GM21786 (cell line): ENCODE measurements at regions not wholly inside any gene's neighbourhood (a gene's known extent, or its start where the extent isn't known, plus 50 kb on each side); places are given as distances from the start of the nearest gene placed in this dataset.

Source experiments
- ATAC-seq: cut with Tn5 transposase; IDR thresholded peaks from one replicate; pipeline ENCODE4 v1.9.1; 2021; ENCODE audit not compliant: unreplicated experiment

DNA sequence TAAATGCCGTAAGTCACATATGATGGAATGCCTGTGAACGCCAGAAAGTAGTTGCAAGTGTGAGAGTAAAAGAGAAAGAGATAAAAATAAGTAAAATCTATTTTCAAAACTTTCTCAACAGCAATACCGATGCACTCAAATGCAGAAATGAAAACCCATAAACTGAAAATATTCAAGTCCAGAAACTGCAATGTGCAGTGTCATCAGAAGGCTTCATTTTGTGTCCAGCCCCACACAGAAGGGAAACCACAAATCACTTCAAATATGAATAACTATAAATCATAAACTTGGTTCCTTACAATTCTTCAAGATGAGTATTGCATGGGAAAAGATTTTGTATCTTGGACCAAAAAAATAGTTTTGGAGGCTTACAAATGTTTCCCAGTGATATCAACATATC, 375.2 kb upstream of the ANO5 start:
- ATAC-seq = no peak

DNA sequence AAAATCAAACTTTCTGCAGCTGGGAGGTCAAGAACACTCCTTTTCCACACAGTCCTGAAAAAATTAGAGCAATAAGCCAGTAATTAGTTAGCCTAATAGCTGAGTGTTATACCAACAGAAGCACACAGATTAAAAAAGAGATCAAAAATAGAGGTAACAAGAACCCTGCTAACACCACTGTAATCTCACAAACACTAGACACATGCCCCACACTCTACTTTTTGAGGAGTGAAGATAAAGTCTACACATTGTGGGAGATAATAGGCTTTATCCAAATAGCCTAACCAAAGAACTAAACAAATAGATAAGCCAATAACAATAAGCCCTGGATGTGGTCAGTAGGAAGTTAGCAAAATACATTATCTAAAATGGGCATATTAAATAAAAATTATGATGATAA, 372.7 kb upstream of the ANO5 start:
- no peak for ATAC-seq

DNA sequence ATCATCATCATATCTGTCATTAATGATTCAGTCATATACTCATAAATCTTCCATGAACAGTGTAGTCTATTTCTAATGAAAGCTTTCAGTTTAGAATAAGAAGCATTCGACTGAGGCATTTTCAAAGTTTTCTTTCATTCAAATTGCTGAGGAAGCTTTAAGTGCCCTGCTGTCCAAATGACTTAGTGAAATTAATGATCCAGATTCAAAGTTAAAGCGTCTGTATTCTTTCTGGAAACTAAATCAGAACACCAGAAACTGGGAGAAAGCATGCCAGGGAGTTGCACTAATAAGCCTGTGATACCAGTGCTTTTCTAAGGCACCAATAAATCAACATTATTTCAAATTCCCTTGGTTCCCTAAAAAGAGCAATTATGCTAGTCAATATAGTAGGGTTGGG, 367.8 kb upstream of the ANO5 start:
- ATAC-seq = no peak

DNA sequence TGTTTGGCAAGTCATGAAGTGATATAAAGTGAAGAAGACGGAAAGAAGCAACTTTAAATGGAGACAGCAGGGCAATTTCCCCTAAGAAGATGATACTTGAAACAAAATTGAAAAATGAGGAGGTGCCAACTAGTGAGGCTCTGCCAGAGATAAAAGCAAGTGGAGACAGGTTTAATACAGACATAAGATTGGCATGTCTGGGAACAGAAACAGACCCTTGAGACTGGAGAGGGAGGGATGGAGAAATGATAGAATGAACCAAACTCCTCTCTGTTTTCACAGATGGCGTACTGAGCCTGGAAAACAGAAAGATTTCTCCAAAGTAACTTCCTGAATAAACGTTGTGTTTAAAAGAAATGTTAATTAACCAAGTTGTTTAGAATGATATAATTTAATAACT, 354.5 kb upstream of the ANO5 start:
- ATAC-seq = no peak

DNA sequence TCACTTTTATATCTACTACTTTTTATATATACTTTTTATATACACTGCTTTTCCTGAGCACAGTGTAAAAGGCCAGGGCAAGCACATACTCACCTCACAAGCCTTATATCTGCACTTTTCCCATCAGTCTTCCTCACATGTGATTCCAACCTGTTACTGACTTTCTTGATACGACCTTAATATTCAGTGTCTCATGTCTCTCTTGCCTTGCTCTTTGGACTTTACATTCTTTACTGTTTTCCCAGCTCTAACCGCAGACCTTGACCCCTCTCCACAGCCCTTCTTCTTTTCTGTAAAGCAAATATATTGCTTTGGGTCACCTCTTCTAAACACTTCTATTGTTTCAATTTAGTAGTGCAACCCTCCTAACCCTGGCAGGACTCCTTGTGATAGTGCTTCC, 353.1 kb upstream of the ANO5 start:
- no peak for ATAC-seq

DNA sequence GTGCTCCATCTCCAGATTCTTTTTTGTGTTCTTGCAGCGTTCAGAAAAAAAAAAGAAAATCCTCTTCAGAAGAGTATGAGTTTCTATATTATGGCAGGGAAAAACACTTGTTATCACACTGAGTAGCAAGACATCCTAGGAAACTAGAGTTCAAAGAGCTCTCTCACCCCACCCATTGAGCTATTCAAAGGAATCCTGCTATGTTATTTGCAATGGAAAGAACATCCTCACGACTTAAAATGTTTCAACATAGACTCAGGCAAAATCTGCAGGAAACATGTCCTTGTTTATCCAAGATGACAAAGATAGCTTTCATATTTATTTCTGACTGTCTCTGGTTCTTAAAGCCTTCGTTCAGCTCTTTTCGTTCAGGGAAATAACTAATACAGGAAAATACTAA, 331.6 kb upstream of the ANO5 start:
- no peak for ATAC-seq

DNA sequence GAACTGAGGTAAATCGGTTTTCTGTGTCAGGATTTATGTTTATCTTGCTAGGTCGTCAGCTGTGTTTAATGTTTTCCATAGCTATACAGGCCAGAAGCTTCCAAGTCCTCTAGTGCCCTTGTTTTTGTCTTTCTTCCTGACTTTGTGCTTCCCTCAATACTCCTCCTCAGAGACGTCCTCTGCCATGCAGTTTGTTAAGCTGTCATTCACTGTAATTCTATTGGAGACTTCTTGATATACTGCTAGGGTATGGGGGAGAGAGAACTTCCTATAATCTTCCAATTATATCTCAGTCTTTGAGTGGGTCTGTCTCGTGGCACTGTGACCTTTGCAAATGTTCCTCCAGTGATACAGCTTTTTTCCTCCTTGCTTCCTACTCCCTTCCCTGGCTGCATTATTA, 327.3 kb upstream of the ANO5 start:
- ATAC-seq = no peak

DNA sequence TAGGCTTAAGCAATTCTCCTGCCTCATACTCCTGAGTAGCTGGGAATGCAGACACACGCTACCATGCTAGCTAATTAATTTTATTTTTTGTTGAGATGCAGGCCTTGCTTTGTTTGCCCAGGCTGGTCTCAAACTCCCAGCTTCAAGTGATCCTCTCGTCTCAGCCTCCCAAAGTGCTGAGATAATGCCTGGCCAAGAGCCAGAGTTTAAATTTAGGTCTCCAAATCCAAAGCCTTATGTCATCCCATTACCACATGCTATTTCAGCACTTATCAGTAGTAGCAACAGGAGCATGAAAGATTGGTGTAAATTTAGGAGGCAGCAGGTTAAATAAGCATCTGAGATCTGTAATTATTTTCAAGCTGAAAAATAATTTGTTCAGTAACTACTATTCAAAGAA, 326.1 kb upstream of the ANO5 start:
- no peak for ATAC-seq

DNA sequence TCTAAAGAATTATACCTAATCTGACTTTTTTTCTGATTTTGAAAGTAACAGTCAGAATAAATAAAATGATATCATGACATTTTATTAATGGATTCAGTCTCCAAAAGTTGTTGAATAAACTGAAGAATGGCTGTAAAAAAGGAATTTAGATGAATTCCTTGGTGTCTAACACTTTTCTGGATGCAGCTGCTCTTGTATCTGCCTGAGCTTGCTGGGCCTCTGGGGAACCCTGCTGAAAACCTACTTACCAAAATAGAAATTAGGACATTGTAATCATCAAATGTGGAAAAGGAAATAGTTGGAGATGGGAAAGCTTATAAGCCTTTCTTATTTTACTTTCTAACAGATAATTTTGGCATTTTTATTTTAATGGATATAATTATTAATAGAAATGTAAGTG, 315.7 kb upstream of the ANO5 start:
- ATAC-seq = no peak

DNA sequence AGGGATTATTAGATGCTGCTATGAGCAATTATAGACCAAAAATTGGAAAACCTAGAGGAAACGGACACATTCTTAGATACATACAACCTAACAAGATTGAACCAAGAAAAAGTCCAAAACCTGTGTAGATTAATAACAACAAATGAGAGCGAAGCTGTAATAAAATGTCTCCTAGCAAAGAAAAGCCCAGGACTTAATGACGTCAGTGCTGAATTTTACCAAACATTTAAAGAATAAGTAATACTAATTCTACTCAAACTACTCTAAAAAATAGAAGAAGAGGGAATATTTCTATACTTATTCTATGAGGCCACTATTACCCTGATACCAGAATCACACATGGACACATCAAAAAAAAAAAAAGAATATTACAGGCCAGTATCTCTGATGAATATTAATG, 309.5 kb upstream of the ANO5 start:
- no peak for ATAC-seq

DNA sequence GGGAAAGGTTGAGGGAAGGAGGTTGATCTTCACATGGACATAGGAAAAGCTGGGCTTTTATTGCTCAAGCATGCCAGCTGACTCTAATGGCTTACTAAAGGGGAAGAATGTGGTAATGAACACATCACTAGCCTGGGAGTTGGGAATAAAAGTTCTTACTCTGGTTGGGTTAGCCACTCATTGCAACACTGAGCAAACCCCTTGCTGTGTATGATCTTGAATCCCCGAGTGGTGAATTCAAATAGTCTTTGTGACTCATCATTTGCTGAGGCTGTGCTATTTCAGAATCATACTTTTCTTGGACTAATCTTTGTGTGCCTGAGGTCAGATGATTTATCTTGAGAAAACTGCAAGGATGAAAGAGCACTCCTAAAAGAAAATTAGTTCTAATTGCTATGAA, 304.1 kb upstream of the ANO5 start:
- no peak for ATAC-seq

DNA sequence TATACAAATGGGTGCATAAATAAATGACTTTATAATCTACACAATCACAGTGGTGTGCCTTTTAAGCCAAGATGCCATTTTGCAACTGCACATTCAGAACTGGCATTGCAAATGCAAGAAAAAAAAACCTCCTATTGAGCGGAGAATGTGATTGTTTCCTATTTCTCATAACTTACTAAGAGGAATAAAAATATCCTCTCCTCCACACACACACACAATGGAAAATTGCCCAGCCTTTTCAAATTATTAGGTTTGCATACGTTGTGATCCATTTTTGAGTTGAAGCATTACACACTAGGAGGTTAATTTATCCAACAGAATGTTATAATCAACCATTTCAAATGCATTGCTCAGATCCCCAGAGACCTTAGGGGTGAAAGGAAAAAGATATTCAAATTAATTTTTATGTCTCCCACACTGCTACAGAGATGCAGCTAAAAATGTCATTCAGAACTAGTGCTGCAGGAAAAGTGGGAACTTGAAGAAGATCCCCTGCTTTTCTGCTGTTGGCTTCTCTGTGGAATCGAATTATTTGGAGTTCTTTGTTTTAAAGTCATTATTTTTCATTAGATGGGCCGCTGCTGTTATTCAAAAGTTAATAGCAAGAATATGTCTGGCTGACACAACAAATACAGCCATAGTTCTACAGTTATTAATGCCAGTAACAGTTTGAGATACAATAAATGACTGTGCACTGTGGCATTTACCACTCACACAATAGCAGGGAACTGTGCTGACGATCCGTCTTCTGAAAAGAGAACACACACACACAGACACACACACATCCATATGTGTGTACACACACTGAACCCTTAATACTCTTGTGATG, 299.9 kb upstream of the ANO5 start:
- no peak for ATAC-seq

DNA sequence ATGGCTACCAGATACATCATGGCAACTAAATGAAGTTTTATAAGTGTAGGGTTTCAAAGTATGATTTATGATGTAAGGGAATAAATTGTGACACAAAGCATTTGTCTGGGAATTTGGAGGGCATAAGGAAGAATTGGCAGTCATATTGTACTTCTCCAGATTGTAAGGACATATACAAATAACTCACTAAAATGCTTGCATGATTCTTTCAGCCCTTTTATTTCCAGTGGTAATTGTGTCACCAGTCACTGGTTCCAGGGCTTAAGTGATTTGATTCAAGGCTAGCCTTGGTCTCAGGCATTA, 299.4 kb upstream of the ANO5 start:
- no peak for ATAC-seq

DNA sequence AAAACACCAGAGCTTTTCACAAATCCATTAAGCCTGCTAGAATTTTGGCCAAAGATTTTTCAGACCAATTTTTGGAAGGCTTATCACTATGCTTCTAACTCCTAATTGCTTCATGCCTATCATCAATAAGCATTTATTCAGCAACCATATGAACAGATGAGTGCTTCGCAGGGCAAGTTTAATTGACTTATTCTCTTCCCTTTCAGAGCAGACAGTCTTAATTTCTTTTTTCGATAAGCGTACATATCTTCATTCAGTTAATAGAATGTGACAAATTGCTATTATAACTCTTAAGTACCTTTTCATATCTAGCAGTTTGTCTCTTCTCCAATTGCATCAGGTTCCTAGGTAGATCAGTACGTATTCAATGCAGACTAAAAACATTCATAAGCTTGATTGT, 298.4 kb upstream of the ANO5 start:
- ATAC-seq = no peak

DNA sequence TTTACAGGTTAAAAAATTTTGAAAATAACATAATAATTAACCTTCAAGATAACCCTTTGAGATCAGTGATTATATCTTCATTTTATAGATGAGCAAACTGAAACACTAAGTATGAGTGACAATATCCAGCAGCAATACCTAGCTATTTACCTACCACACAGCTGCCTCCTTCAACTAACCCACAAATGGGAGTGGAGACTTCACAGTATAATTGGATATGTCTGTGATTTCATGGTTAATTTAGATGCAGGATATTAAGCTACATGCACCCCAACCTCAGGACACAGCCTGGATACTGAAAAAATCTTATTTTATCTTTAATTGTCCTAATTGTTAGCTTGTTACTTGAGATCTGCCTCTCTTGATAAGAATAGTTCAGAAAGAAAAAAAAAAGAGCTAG, 297.2 kb upstream of the ANO5 start:
- no peak for ATAC-seq

DNA sequence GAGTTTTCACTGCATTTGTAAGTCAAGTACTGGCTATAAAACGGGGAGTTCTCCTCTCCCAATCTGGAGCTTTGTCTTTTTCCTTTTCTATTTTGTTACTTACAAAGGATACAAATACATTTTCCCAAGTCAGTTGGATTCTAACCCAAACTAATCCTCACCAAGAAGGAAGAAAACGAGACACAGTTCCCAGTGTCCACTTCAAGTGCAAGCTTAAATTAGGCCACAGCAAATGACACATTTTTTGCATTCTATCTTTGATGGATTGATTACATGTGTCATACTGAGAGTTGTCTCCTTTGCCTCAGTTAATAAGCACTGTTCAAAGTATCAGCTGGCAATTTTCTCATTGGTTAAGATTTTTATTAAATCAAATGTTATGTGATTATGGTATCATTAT, 296.7 kb upstream of the ANO5 start:
- no peak for ATAC-seq

DNA sequence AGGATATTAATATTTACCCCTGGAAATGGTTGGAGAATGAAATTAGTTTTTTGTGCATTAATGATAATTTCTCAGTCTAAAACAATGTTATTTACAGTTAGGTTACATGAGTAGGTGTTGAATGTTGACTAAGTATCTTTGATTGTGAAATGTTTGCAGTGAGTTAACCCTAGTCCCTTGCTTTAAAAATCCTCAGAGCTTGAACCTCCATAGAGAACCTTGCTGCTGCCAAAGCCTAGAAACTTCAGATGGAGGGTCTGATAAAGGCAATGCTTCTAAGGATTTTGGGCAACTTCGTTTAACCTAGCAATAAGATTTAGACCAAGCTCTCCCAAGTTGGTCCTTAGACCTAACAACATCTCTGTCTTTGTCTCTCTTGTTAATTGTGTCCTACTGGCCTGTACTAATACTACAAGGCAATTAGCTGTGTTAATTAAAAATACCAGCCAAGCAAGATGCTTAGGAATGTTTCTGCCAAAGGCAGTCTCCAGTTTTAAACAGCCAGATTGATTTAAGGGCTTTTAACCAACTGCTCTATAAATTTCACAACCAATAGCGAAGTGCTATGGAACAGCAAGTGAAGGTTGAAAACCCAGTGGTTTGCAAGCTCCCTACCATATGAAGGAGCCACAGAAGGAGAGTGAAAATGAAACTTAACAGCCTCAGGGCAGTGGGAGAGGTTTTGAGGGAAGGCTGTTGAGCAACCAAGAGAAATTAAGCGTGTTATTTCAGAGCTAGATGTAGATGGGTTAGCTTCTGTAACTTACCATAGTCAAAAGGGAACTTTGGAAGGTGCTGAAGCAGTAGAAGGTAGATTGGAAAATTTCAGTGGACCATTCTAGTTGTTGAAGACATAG, 295.9 kb upstream of the ANO5 start:
- no peak for ATAC-seq

DNA sequence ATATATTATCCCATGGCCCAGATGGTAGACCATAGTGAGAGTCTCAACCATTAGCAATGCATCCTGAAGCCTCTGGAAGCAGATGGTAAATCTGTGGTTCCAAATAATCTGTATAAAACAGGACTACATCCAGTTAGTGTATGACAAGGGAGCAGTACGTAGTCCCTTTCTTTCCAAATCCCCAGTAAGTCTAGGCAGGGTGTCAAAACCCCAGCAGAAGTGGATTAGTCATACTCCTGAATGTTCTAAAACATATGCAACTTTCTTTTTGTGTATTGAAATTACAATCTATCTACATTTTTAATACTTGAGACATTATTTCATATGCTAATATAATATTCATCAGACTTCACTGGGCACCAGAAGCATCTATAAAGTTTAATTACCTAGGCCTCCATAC, 295.1 kb upstream of the ANO5 start:
- ATAC-seq = no peak

DNA sequence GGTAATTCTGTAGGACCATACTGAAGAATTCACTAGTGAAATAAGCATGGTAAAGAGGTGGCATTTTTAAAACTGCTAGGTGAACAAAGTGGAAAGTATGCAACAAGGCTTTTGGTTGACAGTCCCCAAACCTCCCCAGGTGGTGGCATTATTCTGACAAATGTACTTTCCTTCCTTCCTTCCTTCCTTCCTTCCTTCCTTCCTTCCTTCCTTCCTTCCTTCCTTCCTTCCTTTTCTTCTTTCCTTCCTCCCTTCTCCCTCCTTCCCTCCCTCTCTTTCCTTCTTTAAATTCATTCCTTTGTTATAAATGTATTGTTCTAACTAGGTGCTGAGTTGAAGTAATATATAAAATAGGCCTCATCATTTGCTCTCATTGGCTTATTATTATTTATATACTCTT, 284.7 kb upstream of the ANO5 start:
- ATAC-seq = no peak

DNA sequence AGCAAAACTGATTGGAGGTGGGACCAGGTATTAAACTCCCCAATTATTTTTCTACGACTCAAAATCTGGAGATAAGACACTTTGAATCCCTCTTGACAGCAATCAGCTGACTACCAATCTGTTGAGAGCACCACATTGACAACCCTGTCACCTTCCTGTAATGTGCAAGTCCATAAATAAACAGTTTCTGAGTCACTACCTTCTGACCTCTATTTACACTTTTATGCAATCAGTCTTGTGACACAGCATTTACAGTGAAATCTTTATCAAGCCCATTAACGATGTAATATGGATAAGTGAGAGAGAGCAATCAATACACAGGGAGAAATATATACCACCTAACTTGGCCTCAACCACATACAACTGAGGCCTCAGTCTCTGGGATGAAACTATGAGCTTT, 283.7 kb upstream of the ANO5 start:
- ATAC-seq = no peak

DNA sequence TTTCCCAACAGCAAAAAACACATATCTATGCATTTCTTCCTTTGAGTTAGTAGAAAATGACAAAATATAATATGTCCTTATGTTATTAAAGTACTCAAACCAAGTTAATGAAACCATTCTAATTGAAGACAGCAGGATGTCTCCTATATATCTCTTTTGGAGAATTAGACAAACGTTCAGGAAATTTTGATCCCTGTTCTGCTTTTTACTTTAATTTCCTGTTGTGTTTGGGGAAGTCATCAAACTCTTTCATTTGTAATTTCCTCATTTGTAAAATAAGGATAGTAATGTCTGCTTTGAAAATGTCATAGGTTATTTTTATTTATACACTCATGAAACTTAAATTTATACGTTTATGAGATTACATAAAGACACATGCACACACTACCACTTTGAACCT, 281.8 kb upstream of the ANO5 start:
- ATAC-seq = no peak

DNA sequence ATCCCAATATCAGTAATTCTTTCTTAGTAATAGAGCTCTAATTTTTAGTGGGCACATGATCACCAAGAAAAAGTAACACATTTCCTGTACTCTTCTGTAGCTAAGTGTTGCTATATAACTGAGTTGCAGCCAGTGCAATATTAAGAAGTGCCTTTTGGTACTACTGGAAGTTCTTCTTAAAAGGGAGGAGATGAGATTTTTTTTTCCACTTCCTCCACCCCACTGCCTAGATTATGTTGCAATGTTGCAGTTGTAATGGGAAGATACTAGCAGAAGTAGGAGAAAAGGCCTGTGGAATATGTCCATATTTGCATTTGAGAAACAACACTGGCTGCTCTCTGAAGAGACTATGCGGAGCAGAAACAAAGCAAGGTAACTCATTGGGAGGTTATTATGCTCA, 280.6 kb upstream of the ANO5 start:
- no peak for ATAC-seq

DNA sequence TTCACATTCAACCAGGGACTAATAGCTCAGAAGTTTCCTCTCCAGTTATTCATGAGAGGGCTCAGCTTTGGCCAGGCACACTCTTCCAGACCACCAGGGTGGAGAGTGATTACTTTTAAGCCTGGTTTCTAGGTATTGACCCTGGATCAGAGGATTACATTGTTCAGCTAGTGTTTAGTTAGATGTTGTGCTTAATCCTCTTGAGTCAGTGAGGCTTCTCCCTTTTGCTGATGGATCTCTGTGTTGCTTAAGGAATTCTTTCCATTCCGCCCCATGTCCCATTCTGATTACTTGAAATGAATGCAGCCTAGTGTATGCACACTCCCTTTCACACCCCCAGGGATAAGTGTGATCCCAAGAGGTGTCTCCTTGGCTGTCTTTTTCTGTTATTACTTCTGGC, 271.7 kb upstream of the ANO5 start:
- ATAC-seq = no peak
